Suprapubic skin (tissue), 4 donors: ENCODE measurements at regions not wholly inside any gene's neighbourhood (a gene's known extent, or its start where the extent isn't known, plus 50 kb on each side); places are given as distances from the start of the nearest gene placed in this dataset.

Experiments used
- DNase-seq, 2 donors: peaks; one replicate each; pipeline ENCODE4 v3.0.0-alpha.2; 2019; ENCODE audit warnings: low spot score in 2 of 2
- H3K27ac ChIP-seq: fragments of 200-600 bp; sonication (generic); one replicate; pipeline ENCODE4 v1.5.1; 2019
- H3K27me3 ChIP-seq: fragments of 200-600 bp; sonication (generic); one replicate; pipeline ENCODE4 v1.5.1; 2019
- H3K36me3 ChIP-seq: fragments of 200-600 bp; sonication (generic); one replicate; pipeline ENCODE4 v1.5.1; 2019
- H3K4me1 ChIP-seq: fragments of 200-600 bp; sonication (generic); one replicate; pipeline ENCODE4 v1.5.1; 2019
- H3K4me3 ChIP-seq: fragments of 200-600 bp; sonication (generic); one replicate; pipeline ENCODE4 v1.5.1; 2019; ENCODE audit warnings: mild to moderate bottlenecking
- H3K9me3 ChIP-seq: fragments of 200-600 bp; sonication (generic); one replicate; pipeline ENCODE4 v1.5.1; 2019
- EP300 ChIP-seq: sonication (generic); formaldehyde crosslinking; IDR thresholded peaks from one replicate; pipeline ENCODE4 v1.6.1; 2017; ENCODE audit warnings: antibody characterized with exemption
- POLR2A ChIP-seq, 2 donors: fragments of 450-650 bp; IDR thresholded peaks; one replicate each; pipeline ENCODE4 v1.6.1; 2017; ENCODE audit warnings: antibody characterized with exemption in 2 of 2, mild to moderate bottlenecking in 2 of 2, moderate library complexity in 2 of 2
- POLR2AphosphoS5 ChIP-seq, 3 donors: sonication (generic); formaldehyde crosslinking; IDR thresholded peaks; one replicate each; pipeline ENCODE4 v1.6.1; 2017; ENCODE audit warnings: antibody characterized with exemption in 3 of 3
- WGBS: methylation state at CpG from one replicate; pipeline ENCODE4 v1.1.5; 2018; 5-methylcytosine and 5-hydroxymethylcytosine counted together
- TF ChIP-seq, protein P1 (sequence below), 2 donors: fragments of 200-600 bp in 1 of 2; fragments of 450-650 bp in 1 of 2; sonication (generic) in 1 of 2; IDR thresholded peaks; one replicate each; pipeline ENCODE4 v1.5.1; 2016 to 2019; ENCODE audit warnings: antibody characterized with exemption in 2 of 2, mild to moderate bottlenecking in 1 of 2, moderate library complexity in 1 of 2

DNA sequence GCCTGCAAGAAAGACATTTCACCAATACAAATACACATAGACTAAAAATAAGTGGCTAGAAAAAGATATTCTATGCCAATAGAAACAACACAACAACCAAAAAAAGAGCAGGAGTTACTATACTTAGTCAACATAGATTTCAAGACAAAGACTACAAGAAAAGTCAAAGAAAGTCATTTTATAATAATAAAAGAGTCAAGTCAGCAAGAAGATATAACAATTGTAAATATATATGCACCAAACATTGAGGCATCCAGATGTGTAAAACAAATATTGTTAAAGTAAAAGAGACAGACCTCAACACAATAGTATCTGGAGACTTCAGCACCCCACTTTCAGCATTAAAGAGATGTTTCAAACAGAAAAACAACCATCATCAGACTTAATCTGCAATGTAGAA is 104.6 kb downstream of the AMY1C start:
- Histone ChIP-seq H3K4me3 (no peak overlapping the region), H3K9me3 (peaks cover 6% of the 10 kb centered on the region), H3K4me1 (no peaks in the 10 kb centered on the region), H3K27me3 (no peaks in the 10 kb centered on the region), H3K36me3 (no peaks in the 10 kb centered on the region), H3K27ac (no peak overlapping the region)
- TF ChIP-seq, protein P1, sequence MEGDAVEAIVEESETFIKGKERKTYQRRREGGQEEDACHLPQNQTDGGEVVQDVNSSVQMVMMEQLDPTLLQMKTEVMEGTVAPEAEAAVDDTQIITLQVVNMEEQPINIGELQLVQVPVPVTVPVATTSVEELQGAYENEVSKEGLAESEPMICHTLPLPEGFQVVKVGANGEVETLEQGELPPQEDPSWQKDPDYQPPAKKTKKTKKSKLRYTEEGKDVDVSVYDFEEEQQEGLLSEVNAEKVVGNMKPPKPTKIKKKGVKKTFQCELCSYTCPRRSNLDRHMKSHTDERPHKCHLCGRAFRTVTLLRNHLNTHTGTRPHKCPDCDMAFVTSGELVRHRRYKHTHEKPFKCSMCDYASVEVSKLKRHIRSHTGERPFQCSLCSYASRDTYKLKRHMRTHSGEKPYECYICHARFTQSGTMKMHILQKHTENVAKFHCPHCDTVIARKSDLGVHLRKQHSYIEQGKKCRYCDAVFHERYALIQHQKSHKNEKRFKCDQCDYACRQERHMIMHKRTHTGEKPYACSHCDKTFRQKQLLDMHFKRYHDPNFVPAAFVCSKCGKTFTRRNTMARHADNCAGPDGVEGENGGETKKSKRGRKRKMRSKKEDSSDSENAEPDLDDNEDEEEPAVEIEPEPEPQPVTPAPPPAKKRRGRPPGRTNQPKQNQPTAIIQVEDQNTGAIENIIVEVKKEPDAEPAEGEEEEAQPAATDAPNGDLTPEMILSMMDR (IDR thresholded peaks at IDR 0.05) = no peak
- no peak for TF ChIP-seq POLR2A (IDR thresholded peaks at IDR 0.05)
- no peak for TF ChIP-seq POLR2AphosphoS5 (IDR thresholded peaks at IDR 0.05)
- no peak for TF ChIP-seq EP300
- DNase-seq = no peak

DNA sequence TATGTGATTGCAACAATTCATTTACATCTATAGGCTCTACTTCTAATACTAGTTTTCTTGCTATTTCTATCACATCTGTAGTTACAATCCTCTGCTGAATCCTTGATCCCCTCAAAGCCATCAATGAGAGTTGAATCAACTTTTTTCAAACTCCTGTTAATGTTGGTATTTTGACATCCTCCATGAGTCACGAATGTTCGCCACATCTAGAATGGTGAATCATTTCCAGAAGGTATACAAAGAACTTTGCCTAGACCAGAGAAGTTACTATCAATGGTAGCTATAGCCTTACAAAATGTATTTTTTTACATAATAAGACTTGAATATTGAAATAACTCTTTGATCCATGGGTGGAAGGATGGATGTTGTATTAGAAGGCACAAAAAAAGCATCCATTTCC is 110.0 kb downstream of the AMY1C start:
- Histone ChIP-seq H3K9me3 (peaks cover under 1% of the 10 kb centered on the region), H3K36me3 (no peaks in the 10 kb centered on the region), H3K27ac (no peak overlapping the region), H3K27me3 (no peaks in the 10 kb centered on the region), H3K4me1 (no peaks in the 10 kb centered on the region), H3K4me3 (no peak overlapping the region)
- TF ChIP-seq POLR2A (IDR thresholded peaks at IDR 0.05) (no peak), EP300 (no peak), POLR2AphosphoS5 (IDR thresholded peaks at IDR 0.05) (no peak)
- TF ChIP-seq, protein P1 (IDR thresholded peaks at IDR 0.05) = no peak
- DNase-seq = no peak
- 95% methylated on average over 2 of the region's 2 CpGs for WGBS

DNA sequence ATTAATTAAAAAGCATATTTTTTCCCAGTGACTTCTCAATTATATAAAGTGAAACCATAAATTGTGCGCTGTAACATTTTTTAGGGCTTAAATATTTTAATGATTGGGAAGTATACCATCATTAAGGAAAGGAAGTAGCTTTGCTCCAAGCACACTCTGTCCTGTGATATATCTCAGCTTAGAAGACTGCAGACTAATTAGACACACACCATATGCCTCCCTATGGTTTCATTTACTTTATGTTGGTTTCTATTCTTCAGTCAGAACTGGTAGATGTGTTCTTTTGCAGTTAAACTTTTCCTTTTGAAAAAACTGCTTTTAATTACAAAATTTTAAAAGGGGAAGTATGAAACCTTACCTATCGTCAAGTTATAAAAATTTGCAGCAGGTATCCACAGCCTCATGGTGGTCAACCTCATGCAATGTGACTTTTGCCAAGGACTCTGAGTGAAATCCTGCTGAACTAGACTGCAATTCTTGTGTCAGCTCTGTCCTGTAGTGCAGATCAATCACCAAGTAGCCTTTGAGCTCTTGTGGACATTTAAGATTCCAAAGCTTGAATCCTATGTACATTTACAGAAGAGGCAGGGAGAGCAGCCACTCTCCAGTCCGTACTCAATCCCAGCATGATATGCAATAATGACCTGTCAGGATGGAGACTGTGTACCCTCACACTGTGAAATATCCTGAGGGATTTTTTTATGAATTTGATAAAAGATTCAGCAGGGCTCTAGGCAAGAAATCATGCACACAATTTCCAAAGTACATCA is 149.1 kb downstream of the AMY1C start:
- DNase-seq = no peak
- no peaks in the 10 kb centered on the region for H3K36me3 ChIP-seq

DNA sequence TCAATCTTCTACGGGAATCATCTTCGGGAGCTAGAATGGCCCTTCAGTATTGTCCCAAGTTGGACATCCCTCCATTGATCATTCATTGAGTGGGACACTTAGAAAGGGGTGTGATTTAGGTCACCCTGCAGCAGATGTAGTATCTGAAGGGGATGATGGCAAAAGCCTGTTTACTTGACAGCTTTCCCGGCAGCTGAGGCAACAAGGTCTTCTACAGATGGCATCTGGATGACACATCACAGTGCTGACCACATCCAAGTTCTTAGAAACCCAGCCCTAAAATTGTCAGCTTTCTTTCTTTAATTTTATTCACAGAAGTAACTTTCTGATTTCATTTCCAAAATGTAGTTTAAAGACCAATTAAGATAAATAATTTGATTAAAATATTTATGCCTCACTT is 150.3 kb downstream of the AMY1C start:
- no peaks in the 10 kb centered on the region for H3K27me3 ChIP-seq
- no peaks in the 10 kb centered on the region for H3K36me3 ChIP-seq
- H3K27ac ChIP-seq = no peak overlapping the region
- no peak overlapping the region for H3K4me3 ChIP-seq
- H3K4me1 ChIP-seq = no peaks in the 10 kb centered on the region
- H3K9me3 ChIP-seq = no peaks in the 10 kb centered on the region
- 83% methylated on average over 3 of the region's 3 CpGs for WGBS
- DNase-seq = no peak
- TF ChIP-seq, protein P1 (IDR thresholded peaks at IDR 0.05) = no peak
- no peak for TF ChIP-seq POLR2A (IDR thresholded peaks at IDR 0.05)
- no peak for TF ChIP-seq EP300
- no peak for TF ChIP-seq POLR2AphosphoS5 (IDR thresholded peaks at IDR 0.05)

More for the DNA sequence above, 149.1 kb downstream of the AMY1C start:
- TF ChIP-seq, protein P1 (IDR thresholded peaks at IDR 0.05) = no peak
- TF ChIP-seq POLR2A (IDR thresholded peaks at IDR 0.05) = no peak
- no peak for TF ChIP-seq POLR2AphosphoS5 (IDR thresholded peaks at IDR 0.05)
- TF ChIP-seq EP300 = no peak
- no peak overlapping the region for H3K4me3 ChIP-seq
- no peaks in the 10 kb centered on the region for H3K4me1 ChIP-seq
- H3K27ac ChIP-seq = no peak overlapping the region
- 72% methylated on average over 3 of the region's 3 CpGs for WGBS
- H3K27me3 ChIP-seq = no peaks in the 10 kb centered on the region
- H3K9me3 ChIP-seq = no peaks in the 10 kb centered on the region

DNA sequence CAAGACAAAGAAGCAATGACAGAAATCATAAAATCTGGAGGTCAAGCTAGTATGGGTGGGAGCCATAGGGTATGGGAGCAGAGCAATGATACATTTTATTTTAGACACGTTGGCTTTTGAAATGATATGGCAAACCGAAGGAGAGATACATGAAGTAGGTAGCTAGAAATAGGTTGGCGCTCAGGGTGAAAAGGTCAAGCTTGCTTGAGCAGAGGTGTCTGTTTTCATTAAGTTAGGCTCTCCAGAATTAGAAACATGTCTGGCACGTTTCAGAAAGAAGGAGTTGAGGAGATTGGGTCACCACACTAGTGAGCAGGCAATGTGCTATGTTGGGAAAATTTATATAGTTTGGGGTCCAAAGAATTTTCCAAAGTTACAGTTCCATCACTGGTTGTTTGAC is 151.4 kb downstream of the AMY1C start:
- no peaks in the 10 kb centered on the region for H3K27me3 ChIP-seq
- H3K27ac ChIP-seq = no peak overlapping the region
- H3K4me3 ChIP-seq = no peak overlapping the region
- H3K36me3 ChIP-seq = no peaks in the 10 kb centered on the region
- DNase-seq = no peak
- no peaks in the 10 kb centered on the region for H3K9me3 ChIP-seq
- WGBS = 61% methylated on average over 4 of the region's 4 CpGs
- TF ChIP-seq POLR2AphosphoS5 (IDR thresholded peaks at IDR 0.05) (no peak), EP300 (no peak)
- no peaks in the 10 kb centered on the region for H3K4me1 ChIP-seq
